ENCODE measurements at regions not wholly inside any gene's neighbourhood (a gene's known extent, or its start where the extent isn't known, plus 50 kb on each side); places are given as distances from the start of the nearest gene placed in this dataset.
"Not testable (repeated sequence)": the region's sequence is repeated elsewhere in the genome, so short reads cannot be mapped to it uniquely, and the experiment has no call there.

DNA sequence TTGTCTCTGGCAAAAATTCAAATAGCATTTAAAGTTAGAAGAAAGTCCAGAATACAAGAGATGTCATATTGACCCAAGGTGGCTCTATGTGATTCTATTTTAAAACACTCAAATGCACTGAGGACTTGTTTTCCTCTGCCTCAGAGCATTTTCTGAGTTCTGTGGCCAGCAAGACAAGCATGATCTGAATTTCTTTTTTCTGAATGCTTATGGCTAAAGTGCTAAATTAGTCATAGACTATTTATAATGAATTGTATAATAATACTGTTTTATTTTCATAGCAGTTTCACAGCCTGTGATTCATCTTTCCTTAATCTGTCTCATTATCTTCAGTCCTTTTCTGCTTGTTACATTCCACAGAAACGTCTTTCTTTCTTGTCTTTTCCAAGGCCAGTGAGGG is 63.9 kb upstream of the SEC22B start:
- not testable (repeated sequence) for DNase-seq (ENCODE audit: extremely low read depth in 1 of 2, low read depth in 1 of 2)

DNA sequence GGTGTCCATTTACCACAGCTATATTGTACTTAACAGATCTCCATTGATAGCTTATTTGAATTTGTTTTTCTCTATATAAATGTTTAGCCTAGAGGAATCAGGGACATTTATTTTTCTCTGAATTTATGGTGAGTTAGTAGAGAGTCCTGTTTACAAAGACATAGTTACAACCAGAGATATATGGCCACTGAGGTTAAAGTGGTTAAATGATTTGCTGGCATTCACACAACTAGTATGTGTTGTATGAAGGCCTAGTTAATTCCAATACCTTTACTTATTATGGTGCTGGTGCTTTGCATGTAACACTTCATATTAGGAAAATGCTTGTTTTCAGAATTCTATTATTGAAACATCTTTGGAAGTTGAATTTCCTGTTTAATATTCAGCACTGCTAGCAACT is 63.0 kb upstream of the SEC22B start:
- not testable (repeated sequence) for DNase-seq (ENCODE audit: extremely low read depth in 1 of 2, low read depth in 1 of 2)

DNA sequence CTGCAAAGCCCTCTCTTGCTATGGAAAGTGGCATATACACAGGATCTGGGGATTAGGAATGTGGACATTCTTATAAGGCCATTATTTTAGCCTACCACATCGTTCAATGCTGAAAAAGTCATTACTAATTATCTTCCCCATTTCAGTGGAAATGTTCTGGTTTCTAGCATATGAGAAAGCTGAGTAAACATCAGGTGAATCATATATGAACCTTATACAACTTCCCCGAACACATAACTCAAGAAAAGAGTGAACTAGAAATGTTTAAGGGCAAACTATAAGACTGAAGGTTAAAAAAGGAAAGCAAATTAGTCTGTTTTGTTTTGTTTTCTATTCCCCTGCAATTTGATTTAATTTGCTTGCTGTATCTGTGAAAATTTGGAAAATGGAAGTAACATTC is 62.5 kb upstream of the SEC22B start:
- not testable (repeated sequence) for DNase-seq (ENCODE audit: extremely low read depth in 1 of 2, low read depth in 1 of 2)

DNA sequence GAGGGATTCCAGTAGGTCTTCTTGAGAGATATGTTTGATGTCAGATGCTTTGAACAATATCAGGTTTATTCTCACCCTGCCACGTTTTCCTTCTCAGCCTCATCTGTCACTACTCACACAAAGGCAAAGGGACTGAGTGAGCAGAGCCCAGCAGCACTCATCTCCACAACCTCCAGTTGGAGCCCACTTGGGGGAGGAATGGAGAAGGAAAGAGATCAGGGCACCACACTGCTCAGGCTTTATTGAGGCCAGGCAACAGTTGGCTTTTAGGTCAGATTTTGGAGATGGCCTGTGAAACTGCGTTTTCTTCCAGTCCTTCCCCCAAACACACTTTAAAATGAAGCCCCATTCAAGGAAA is 57.3 kb upstream of the SEC22B start:
- DNase-seq (ENCODE audit: extremely low read depth in 1 of 2, low read depth in 1 of 2), result not testable (repeated sequence)

DNA sequence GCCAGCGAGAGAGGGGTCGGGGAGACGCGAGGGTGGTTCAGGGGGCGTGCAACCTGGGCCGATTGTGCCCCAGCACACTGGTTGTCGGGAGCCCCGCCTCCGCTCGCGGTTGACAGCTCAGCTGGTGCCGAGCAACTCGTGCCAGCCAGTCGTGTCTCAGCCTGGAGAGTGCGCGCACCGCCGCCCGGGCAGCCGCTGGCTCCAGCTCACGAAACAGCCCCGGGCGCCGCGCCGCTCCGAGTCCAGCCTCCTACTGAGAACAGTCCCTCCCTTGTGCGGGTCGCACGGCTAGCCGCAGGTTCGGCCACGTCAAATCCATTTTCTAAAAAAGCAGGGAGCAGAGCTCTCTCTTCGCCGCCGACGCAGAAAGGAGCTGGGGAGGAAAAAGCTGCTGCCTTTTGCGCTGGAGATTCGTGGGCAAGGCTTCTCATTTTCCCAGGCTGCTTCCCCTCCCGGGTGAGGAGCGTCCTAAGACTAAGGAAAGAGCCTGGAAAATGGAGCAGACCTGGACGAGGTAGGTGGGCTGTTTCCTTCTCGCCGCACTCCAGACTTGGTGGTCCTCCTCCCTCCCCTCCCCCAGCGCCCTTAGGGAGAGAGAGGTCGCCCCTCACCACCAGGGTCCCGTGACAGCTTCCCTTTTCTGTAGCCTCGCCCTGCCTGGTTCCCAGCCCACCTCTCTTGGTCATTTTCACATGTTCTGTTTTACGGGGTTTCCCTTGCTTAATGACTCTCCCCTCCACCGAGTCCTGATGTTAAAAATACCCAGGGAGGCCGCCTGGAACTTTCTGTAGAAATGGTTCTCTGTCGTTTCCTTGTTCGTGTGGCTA is 56.7 kb upstream of the SEC22B start:
- not testable (repeated sequence) for DNase-seq (ENCODE audit: extremely low read depth in 1 of 2, low read depth in 1 of 2)

DNA sequence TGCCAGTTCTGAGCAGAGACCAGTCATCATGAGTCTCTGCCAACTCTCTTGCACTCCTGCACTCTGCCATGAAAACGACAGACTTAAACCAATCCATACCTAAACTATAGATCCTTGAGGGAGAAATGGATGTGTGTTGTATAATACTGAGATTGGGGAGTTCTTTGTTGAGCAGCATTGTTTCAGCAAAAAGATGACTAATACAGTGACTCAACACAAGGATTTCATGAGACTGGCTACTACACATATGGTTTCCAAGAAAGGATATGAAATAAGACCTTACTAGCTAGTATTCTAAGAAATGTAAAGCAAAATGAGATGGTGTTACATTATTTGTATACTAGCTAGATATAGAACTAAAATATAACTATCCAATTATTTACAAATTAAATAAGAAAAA is 53.5 kb upstream of the SEC22B start:
- DNase-seq (ENCODE audit: extremely low read depth in 1 of 2, low read depth in 1 of 2), result not testable (repeated sequence)
